ENCODE measurements at regions not wholly inside any gene's neighbourhood (a gene's known extent, or its start where the extent isn't known, plus 50 kb on each side); places are given as distances from the start of the nearest gene placed in this dataset.

GRCh38 chr4:178347111-178347510, 904.9 kb upstream of the AGA start:
- no peak for TF ChIP-seq CTCF (IDR thresholded peaks at IDR 0.05 in 8 of 11, conservative IDR thresholded peaks at IDR 0.05 in 3 of 11)
- no peak for TF ChIP-seq POLR2A (IDR thresholded peaks at IDR 0.05)
- no peak for TF ChIP-seq POLR2AphosphoS5 (IDR thresholded peaks at IDR 0.05)
